Parathyroid adenoma (tissue), 2 donors: ENCODE measurements at regions not wholly inside any gene's neighbourhood (a gene's known extent, or its start where the extent isn't known, plus 50 kb on each side); places are given as distances from the start of the nearest gene placed in this dataset.

Experiments used
- H2AFZ ChIP-seq: fragments of 300-600 bp; sonication (generic); one replicate; pipeline ENCODE4 v1.7.0; 2017; ENCODE audit warnings: antibody characterized with exemption, mild to moderate bottlenecking
- H3K27ac ChIP-seq: fragments of 300-600 bp; sonication (generic); one replicate; pipeline ENCODE4 v1.7.0; 2017
- H3K27me3 ChIP-seq: fragments of 300-600 bp; sonication (generic); one replicate; pipeline ENCODE4 v1.7.0; 2017; ENCODE audit warnings: low read length; ENCODE audit not compliant: control insufficient read depth, insufficient read depth
- H3K36me3 ChIP-seq: fragments of 300-600 bp; sonication (generic); one replicate; pipeline ENCODE4 v1.7.0; 2017; ENCODE audit warnings: low read length; ENCODE audit not compliant: control insufficient read depth, insufficient read depth
- H3K4me1 ChIP-seq: fragments of 300-600 bp; sonication (generic); one replicate; pipeline ENCODE4 v1.7.0; 2017; ENCODE audit warnings: control low read depth
- H3K4me2 ChIP-seq: fragments of 300-600 bp; sonication (generic); one replicate; pipeline ENCODE4 v1.7.0; 2017; ENCODE audit warnings: low read length
- H3K4me3 ChIP-seq: fragments of 300-600 bp; sonication (generic); one replicate; pipeline ENCODE4 v1.7.0; 2017; ENCODE audit warnings: low read depth, low read length
- H3K79me2 ChIP-seq: fragments of 300-600 bp; sonication (generic); one replicate; pipeline ENCODE4 v1.7.0; 2017; ENCODE audit warnings: control low read depth
- H3K9ac ChIP-seq: fragments of 300-600 bp; sonication (generic); one replicate; pipeline ENCODE4 v1.7.0; 2017; ENCODE audit warnings: mild to moderate bottlenecking
- H3K9me3 ChIP-seq: fragments of 300-600 bp; sonication (generic); one replicate; pipeline ENCODE4 v1.7.0; 2017; ENCODE audit warnings: low read length; ENCODE audit not compliant: control insufficient read depth
- TF ChIP-seq, protein P1 (sequence below): fragments of 300-600 bp; sonication (generic); IDR thresholded peaks from one replicate; pipeline ENCODE4 v1.7.0; 2017; ENCODE audit warnings: antibody characterized with exemption, mild to moderate bottlenecking
- donor health status: primary hyperparathyroidism.

GRCh38 chr6:126945150-126945685 is 173.3 kb upstream of the RSPO3 start:
- no peak overlapping the region for H3K4me3 ChIP-seq
- TF ChIP-seq, protein P1, sequence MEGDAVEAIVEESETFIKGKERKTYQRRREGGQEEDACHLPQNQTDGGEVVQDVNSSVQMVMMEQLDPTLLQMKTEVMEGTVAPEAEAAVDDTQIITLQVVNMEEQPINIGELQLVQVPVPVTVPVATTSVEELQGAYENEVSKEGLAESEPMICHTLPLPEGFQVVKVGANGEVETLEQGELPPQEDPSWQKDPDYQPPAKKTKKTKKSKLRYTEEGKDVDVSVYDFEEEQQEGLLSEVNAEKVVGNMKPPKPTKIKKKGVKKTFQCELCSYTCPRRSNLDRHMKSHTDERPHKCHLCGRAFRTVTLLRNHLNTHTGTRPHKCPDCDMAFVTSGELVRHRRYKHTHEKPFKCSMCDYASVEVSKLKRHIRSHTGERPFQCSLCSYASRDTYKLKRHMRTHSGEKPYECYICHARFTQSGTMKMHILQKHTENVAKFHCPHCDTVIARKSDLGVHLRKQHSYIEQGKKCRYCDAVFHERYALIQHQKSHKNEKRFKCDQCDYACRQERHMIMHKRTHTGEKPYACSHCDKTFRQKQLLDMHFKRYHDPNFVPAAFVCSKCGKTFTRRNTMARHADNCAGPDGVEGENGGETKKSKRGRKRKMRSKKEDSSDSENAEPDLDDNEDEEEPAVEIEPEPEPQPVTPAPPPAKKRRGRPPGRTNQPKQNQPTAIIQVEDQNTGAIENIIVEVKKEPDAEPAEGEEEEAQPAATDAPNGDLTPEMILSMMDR: no peak
- H2AFZ ChIP-seq: no peak overlapping the region
- no peak overlapping the region for H3K4me2 ChIP-seq
- no peaks in the 10 kb centered on the region for H3K4me1 ChIP-seq
- no peaks in the 10 kb centered on the region for H3K79me2 ChIP-seq
- H3K9ac ChIP-seq: no peak overlapping the region
- no peaks in the 10 kb centered on the region for H3K36me3 ChIP-seq
- no peak overlapping the region for H3K27ac ChIP-seq
- peaks cover 2% of the 10 kb centered on the region for H3K9me3 ChIP-seq
- no peaks in the 10 kb centered on the region for H3K27me3 ChIP-seq

DNA sequence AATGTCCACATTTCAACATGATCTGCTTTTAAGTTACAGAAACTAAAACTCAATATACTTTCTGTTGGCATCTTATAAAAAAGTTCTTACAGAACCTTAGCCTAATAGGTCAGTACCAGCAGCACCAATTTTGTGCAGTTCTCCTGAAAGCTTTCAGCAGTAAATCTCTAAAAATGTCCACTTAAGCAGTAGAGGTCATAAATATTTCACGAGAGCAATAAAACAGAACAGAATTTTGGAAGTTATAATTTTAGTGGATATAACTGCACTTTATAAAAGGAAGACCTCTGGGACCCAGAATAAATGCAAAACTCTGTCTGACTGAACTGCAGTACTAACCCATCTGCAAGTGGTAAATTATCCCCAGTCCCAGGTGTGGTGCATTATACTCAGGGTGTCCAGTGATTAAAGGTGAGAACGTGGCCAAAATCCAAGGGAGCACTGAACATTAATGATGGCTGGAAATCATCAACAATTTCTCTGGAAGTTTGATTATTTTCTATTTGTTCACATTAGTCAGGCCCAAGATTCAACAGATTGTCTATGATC is 172.6 kb upstream of the RSPO3 start:
- Histone ChIP-seq H3K79me2 (no peaks in the 10 kb centered on the region), H3K4me2 (no peak overlapping the region), H3K36me3 (no peaks in the 10 kb centered on the region), H3K4me3 (no peak overlapping the region), H3K27ac (no peak overlapping the region), H3K9me3 (peaks cover 2% of the 10 kb centered on the region), H3K4me1 (no peaks in the 10 kb centered on the region), H3K9ac (no peak overlapping the region), H3K27me3 (no peaks in the 10 kb centered on the region), H2AFZ (no peak overlapping the region)
- TF ChIP-seq, protein P1: no peak

DNA sequence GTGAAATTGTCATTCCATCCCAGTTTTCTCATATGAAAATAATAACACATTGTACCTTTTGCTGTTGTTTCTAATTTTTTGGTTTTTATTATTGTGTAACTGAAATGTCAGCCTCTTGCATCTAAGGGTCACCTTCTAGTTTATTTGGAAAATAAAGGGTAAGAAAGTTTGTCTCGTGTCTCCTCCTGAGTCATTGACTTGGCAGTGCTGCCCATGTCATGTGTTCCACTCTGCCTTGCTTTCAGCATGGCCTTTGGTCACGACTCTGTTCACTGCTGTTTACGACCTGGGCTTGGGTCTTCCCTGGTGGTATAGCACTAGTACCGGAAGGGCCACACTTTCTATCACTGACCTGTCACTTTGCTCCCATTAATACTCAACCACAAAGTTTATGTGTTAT is 171.4 kb upstream of the RSPO3 start:
- Histone ChIP-seq H3K4me3 (no peak overlapping the region), H3K4me2 (no peak overlapping the region), H3K27me3 (no peaks in the 10 kb centered on the region), H3K4me1 (no peaks in the 10 kb centered on the region), H3K9ac (no peak overlapping the region), H3K36me3 (no peaks in the 10 kb centered on the region), H3K27ac (no peak overlapping the region), H3K79me2 (no peaks in the 10 kb centered on the region), H2AFZ (no peak overlapping the region), H3K9me3 (peaks cover 2% of the 10 kb centered on the region)
- TF ChIP-seq, protein P1: no peak

DNA sequence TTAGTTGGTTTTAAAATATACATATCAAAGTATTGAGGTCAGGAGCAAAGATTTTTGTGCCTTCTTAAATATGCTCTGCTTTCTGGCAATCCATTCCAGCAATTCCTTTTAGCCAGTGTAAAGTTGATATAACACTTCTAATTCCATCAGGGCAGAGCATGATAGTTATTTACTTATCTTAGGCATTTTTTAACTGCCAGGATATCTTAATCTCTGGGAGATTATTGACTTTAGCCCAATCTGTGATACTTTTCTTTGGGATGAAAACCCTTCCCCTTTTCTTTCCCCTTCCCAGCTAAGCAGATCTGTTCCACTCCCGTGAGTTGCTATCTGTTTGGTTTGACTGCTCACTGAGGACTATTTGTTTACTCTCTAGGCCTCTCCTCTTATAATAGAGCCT is 168.7 kb upstream of the RSPO3 start:
- Histone ChIP-seq H3K4me3 (no peak overlapping the region), H3K4me2 (no peak overlapping the region), H2AFZ (no peak overlapping the region), H3K27ac (no peak overlapping the region), H3K27me3 (no peaks in the 10 kb centered on the region), H3K36me3 (no peaks in the 10 kb centered on the region), H3K9me3 (peaks cover 2% of the 10 kb centered on the region), H3K79me2 (no peaks in the 10 kb centered on the region), H3K9ac (no peak overlapping the region), H3K4me1 (no peaks in the 10 kb centered on the region)
- TF ChIP-seq, protein P1: no peak

GRCh38 chr6:126955621-126956020 is 162.8 kb upstream of the RSPO3 start:
- Histone ChIP-seq H2AFZ (no peak overlapping the region), H3K9ac (no peak overlapping the region), H3K4me3 (no peak overlapping the region), H3K9me3 (no peaks in the 10 kb centered on the region), H3K36me3 (no peaks in the 10 kb centered on the region), H3K27me3 (no peaks in the 10 kb centered on the region), H3K27ac (no peak overlapping the region), H3K79me2 (no peaks in the 10 kb centered on the region), H3K4me1 (no peaks in the 10 kb centered on the region), H3K4me2 (no peak overlapping the region)
- TF ChIP-seq, protein P1: no peak
